ENCODE measurements at regions not wholly inside any gene's neighbourhood (a gene's known extent, or its start where the extent isn't known, plus 50 kb on each side); places are given as distances from the start of the nearest gene placed in this dataset.

DNA sequence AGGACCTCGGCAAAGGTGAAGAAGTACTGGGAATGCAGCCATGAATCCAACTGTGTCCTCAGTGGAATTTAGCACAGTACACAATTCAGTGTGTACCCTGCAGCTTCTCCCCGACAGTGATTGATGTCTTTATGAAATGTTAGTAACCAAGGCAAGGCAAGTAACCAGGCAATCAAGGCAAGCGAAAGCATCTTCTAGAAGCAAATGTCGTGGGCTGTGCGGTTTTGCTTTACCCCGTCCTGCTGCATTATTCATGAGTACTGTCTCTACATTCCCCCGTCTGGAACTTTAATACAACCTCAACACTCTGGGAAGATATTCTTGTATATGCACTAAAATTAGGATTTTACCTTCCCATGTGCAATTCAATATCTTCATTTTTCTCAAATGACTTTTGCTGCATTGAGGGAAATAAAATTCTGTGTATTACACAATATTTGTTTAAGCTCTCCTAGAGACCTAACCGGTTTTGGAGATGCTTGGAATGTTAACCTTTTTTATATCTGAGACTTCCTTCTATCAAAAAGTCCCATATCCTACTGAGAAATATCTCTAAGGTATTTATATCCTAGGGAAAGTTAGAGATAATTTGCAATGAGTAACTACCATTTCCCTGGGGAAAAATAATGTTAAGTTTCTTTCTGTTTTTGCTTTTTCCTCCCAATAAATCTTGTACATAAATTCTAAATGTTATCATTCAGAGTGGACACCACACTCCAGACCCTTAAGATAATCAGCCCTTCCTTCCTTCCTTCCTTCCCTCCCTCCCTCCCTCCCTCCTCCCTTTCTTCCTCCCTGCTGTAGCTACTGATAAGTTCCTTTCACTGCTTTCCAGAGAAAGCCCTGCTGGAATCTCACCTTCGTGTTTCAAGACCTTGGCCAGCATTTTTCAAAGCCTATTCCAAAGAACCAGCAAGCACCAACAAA is 51.9 kb upstream of the ADORA2B start:
- FAIRE-seq: no peak
- DNase-seq (ENCODE audit: low spot score in 2 of 2): no peak

DNA sequence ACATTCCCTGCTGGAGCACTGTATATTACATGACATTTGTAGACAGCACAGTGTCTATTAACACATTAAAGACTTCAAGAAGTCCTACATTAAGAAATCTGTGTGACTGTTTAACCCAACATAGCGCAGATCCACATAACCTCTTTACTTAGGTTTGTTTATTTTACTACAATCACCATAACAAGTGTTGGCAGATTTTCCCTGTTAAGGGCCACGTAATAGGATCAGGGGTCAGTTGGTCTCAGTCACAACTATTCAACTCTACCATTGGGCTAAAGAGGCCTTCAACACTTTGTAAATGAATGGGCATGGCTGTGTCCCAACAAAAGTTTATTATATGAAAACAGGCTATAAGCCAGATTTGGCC is 51.3 kb upstream of the ADORA2B start:
- FAIRE-seq (no peak), DNase-seq (ENCODE audit: low spot score in 2 of 2) (no peak)

DNA sequence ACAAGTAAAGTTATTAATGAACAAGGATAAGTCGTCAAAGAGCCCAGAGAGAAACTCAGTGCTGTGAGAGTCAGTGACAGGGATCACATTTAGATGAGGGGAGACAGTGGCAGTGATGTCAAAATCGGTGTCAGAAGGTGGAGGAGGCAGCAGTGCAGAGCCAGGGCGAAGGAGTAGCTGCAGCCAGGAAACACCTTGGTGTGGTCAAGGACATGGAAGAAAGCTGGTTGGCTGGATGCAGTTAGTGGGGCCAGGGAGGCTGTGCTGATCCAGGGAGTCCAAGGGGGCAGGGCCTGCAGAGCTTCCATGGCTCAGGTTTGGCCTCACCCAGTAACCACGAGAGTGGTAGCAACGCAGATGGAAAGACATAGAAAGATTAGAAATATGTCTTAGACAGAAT is 50.7 kb upstream of the ADORA2B start:
- DNase-seq (ENCODE audit: low spot score in 2 of 2) (no peak), FAIRE-seq (no peak)

DNA sequence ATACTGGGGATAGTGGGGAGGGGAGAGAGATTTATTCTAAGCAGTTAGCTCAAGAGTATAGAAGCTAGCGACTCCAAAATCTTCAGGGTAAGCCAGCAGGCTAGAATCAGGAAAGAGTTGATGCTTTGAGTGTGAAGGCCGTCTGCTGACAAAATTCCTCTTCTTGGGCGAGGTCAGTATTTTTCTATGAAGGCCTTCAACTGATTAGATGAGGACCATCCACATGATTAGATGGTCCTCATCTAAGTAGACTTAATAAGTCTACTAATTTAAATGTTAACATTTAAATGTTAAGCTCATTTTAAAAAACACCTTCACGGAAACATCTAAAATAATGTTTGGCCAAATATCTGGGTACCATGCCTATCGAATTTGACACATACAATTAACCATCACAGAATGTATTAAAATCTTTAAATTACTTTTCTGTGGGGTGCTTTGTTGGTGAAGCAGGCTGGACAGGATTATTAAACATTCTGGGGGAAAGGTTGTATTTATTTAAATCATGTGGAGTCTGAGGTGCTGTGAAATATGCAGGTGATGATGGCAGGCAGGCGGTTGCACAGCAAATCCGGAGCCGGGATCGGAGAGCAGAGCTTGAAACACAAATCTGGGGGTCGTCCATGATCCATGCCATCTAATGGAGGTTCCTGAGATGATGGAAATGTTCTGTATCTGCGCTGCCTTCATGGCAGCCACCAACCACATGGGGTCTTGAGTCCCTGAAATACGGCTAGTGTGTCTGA is 49.8 kb upstream of the ADORA2B start:
- FAIRE-seq (no peak), DNase-seq (ENCODE audit: low spot score in 2 of 2) (no peak)
